Left lung (tissue), 4 donors: ENCODE measurements at regions not wholly inside any gene's neighbourhood (a gene's known extent, or its start where the extent isn't known, plus 50 kb on each side); places are given as distances from the start of the nearest gene placed in this dataset.

ENCODE experiments used
- ATAC-seq: fragments of 200-7000 bp; cut with Tn5 transposase; one replicate; pipeline ENCODE4 v1.9.1; 2020; ENCODE audit warnings: moderate library complexity
- DNase-seq, 4 donors: peaks; one replicate each; pipeline ENCODE4 v3.0.0-alpha.2; 2013 to 2020
- H3K27ac ChIP-seq, 2 donors: fragments of 200-600 bp; sonication (generic) in 1 of 2; one replicate each; pipeline versions ENCODE4 v1.5.0 to v1.8.0; 2020 to 2021
- H3K27me3 ChIP-seq, 2 donors: fragments of 200-600 bp; sonication (generic) in 1 of 2; one replicate each; pipeline versions ENCODE4 v1.5.0 to v1.8.0; 2020 to 2021
- H3K36me3 ChIP-seq, 2 donors: fragments of 200-600 bp; sonication (generic) in 1 of 2; one replicate each; pipeline versions ENCODE4 v1.5.0 to v1.8.0; 2020 to 2021
- H3K4me1 ChIP-seq, 2 donors: fragments of 200-600 bp; one replicate each; pipeline ENCODE4 v1.8.0; 2021
- H3K4me3 ChIP-seq, 2 donors: fragments of 200-600 bp; sonication (generic) in 1 of 2; one replicate each; pipeline versions ENCODE4 v1.5.0 to v1.8.0; 2020 to 2021; ENCODE audit warnings: mild to moderate bottlenecking in 1 of 2
- H3K9me3 ChIP-seq, 2 donors: fragments of 200-600 bp; sonication (generic) in 1 of 2; one replicate each; pipeline versions ENCODE4 v1.5.0 to v1.8.0; 2020 to 2021
- CTCF ChIP-seq, 2 donors: fragments of 200-600 bp; sonication (generic) in 1 of 2; IDR thresholded peaks; one replicate each; pipeline versions ENCODE4 v1.5.0 to v1.8.0; 2021; ENCODE audit warnings: antibody characterized with exemption in 2 of 2
- intact Hi-C, 2 donors: fragments of 100-400 bp; cut with DNase I; formaldehyde crosslinking; loops; one replicate each; pipeline versions ENCODE4 v1.11.2 to v1.14.2; 2022
- donor health status: DM: no; HTN: yes; CAD: no.
- donor health status: DM: no; HTN: no; CAD: no.

GRCh38 chr4:72679666-72680065 is 110.6 kb upstream of the ADAMTS3 start:
- peaks cover 0 to 10% of the 10 kb centered on the region in 2 donors for H3K9me3 ChIP-seq
- intact Hi-C loops = no loop called here
- no peaks in the 10 kb centered on the region for H3K36me3 ChIP-seq
- H3K4me1 ChIP-seq = no peaks in the 10 kb centered on the region
- no peak overlapping the region for H3K4me3 ChIP-seq
- ATAC-seq = no peak
- no peak overlapping the region for H3K27ac ChIP-seq
- DNase-seq = no peak
- no peaks in the 10 kb centered on the region for H3K27me3 ChIP-seq
- no peak for TF ChIP-seq CTCF (IDR thresholded peaks at IDR 0.05)

DNA sequence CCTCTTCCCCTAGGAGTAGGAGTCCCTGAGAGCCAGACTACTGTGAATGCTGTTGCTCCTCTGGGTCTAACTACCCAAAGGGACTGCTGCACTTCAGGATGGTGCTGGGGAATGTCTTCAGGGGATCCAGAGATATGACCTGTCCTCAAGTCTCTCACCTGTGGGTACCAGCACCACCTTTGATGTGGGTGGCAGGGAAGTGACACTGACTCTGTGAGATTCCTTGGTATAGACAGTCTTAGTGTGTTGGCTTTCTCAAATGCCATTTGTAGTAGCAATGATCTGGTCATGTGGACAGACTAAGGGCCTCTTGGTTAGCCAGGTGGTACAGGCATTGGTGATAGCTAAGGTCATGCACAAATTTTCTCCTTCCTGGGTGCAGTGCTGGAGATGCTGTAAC is 108.9 kb upstream of the ADAMTS3 start:
- Histone ChIP-seq H3K36me3 (no peaks in the 10 kb centered on the region), H3K27ac (no peak overlapping the region), H3K27me3 (no peaks in the 10 kb centered on the region), H3K4me3 (no peak overlapping the region), H3K4me1 (no peaks in the 10 kb centered on the region), H3K9me3 (no peaks in the 10 kb centered on the region)
- TF ChIP-seq CTCF (IDR thresholded peaks at IDR 0.05) = no peak
- ATAC-seq = no peak
- no peak for DNase-seq
- intact Hi-C loops = no loop called here

DNA sequence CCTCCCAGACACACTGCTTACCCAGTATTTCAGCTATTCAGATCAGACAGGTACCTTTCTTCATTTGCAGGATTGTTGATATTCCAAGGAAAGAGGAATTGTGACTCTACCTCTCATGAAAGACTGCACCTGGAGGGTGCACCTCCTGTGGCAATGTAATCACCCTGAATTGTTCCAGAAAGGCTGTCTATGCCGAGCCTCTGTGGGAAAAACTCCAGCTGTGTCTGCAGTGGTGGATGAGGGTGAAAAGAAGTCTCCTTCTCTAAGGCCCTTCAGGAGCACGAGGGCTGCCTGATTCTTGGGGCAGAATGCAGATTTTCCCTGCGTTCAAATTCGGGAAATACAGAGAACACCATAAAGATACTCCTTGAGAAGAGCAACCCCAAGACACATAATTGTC is 108.2 kb upstream of the ADAMTS3 start:
- no peak for ATAC-seq
- H3K27ac ChIP-seq = no peak overlapping the region
- intact Hi-C loops = no loop called here

GRCh38 chr4:72671980-72672379 is 103.0 kb upstream of the ADAMTS3 start:
- no peaks in the 10 kb centered on the region for H3K9me3 ChIP-seq
- no peak for TF ChIP-seq CTCF (IDR thresholded peaks at IDR 0.05)
- intact Hi-C loops = no loop called here
- no peaks in the 10 kb centered on the region for H3K36me3 ChIP-seq
- DNase-seq (no peak), ATAC-seq (no peak)
- H3K27ac ChIP-seq = no peak overlapping the region
- H3K4me3 ChIP-seq = no peak overlapping the region
- no peaks in the 10 kb centered on the region for H3K4me1 ChIP-seq
- H3K27me3 ChIP-seq = no peaks in the 10 kb centered on the region

More for the DNA sequence above, 108.2 kb upstream of the ADAMTS3 start:
- H3K4me3 ChIP-seq = no peak overlapping the region
- H3K9me3 ChIP-seq = no peaks in the 10 kb centered on the region
- no peaks in the 10 kb centered on the region for H3K4me1 ChIP-seq
- H3K36me3 ChIP-seq = no peaks in the 10 kb centered on the region
- TF ChIP-seq CTCF (IDR thresholded peaks at IDR 0.05) = no peak
- no peak for DNase-seq
- H3K27me3 ChIP-seq = no peaks in the 10 kb centered on the region

DNA sequence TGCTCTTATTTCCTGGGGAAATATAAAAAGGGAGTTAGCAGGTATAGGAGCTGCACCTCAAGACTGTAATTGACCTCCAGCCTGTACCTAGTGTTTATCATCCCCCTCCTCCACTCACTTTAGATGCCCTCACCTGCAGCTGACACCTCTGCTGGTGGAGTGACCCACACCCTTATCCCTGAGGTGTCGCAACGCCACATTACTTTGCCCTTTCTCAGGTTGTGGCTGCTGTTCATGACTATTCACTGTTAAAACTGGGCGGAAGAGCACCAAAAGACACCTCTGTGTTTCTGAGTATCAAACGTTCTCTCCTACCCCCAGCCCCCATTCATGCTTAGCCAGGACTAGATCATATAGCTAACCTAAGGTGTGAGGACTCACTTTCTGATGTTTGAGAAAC is 101.5 kb upstream of the ADAMTS3 start:
- H3K27ac ChIP-seq = no peak overlapping the region
- H3K27me3 ChIP-seq = no peaks in the 10 kb centered on the region
- H3K36me3 ChIP-seq = no peaks in the 10 kb centered on the region
- DNase-seq (no peak), ATAC-seq (no peak)
- H3K9me3 ChIP-seq = no peaks in the 10 kb centered on the region
- no peak overlapping the region for H3K4me3 ChIP-seq
- no peak for TF ChIP-seq CTCF (IDR thresholded peaks at IDR 0.05)
- intact Hi-C loops = no loop called here
- H3K4me1 ChIP-seq = no peaks in the 10 kb centered on the region
